Fibroblast of pulmonary artery (primary cell): ENCODE measurements at regions not wholly inside any gene's neighbourhood (a gene's known extent, or its start where the extent isn't known, plus 50 kb on each side); places are given as distances from the start of the nearest gene placed in this dataset.

ENCODE experiments used
- DNase-seq: peaks from one replicate; pipeline ENCODE4 v3.0.0-alpha.2; 2010; ENCODE audit warnings: low read depth
- H3K4me3 ChIP-seq: replicated peaks from 2 replicates; pipeline ENCODE4 v1.5.1; 2011; ENCODE audit warnings: low read depth, mild to moderate bottlenecking, control low read depth, low read length, moderate library complexity
- TF ChIP-seq, protein P1 (sequence below): IDR thresholded peaks from 2 replicates; pipeline ENCODE4 v1.5.1; 2011; ENCODE audit warnings: mild to moderate bottlenecking, control low read depth, low read length, inconsistent platforms; ENCODE audit errors: missing control alignments

DNA sequence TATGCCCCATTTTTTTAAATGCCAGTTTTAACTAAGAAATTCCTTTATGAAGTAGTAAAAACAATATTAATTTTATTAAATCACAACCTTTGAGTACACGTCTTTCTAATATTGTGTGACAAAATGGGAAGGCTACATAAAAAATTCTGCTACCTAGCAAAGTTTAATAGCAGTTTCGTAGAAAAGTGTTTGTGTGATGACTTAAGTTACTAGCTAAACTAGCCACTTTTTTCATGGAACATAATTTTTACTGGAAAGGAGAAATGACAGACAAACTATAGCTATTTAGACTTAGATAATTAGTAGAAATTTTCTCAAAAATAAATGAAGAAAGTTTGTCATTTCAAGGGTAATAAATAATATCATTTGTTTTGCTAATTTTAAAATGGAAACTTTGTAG, 153.1 kb downstream of the GPAM start:
- TF ChIP-seq, protein P1, sequence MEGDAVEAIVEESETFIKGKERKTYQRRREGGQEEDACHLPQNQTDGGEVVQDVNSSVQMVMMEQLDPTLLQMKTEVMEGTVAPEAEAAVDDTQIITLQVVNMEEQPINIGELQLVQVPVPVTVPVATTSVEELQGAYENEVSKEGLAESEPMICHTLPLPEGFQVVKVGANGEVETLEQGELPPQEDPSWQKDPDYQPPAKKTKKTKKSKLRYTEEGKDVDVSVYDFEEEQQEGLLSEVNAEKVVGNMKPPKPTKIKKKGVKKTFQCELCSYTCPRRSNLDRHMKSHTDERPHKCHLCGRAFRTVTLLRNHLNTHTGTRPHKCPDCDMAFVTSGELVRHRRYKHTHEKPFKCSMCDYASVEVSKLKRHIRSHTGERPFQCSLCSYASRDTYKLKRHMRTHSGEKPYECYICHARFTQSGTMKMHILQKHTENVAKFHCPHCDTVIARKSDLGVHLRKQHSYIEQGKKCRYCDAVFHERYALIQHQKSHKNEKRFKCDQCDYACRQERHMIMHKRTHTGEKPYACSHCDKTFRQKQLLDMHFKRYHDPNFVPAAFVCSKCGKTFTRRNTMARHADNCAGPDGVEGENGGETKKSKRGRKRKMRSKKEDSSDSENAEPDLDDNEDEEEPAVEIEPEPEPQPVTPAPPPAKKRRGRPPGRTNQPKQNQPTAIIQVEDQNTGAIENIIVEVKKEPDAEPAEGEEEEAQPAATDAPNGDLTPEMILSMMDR = no peak

DNA sequence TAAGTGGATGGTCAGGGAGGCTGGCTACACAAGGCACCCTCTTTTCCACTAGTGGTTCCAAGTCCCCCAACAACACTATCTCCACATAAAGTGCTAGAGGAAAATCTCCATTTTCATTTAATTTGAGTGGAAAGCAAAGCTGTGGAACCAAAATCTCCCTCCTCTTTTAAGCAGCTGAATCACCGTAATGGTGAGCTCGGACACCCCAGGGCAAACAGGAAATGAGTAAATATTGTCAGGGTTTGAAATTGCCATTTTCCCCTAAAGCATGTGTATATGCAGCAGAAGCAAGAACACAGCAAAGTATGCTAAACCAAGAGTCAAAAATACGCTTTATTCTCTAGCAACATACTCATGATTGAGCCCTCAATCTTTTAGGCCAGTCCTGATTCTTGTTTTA, 143.7 kb downstream of the GPAM start:
- TF ChIP-seq, protein P1 = no peak
- DNase-seq = no peak
- H3K4me3 ChIP-seq = no peak overlapping the region

More for the DNA sequence above, 153.1 kb downstream of the GPAM start:
- H3K4me3 ChIP-seq = no peak overlapping the region
- no peak for DNase-seq

DNA sequence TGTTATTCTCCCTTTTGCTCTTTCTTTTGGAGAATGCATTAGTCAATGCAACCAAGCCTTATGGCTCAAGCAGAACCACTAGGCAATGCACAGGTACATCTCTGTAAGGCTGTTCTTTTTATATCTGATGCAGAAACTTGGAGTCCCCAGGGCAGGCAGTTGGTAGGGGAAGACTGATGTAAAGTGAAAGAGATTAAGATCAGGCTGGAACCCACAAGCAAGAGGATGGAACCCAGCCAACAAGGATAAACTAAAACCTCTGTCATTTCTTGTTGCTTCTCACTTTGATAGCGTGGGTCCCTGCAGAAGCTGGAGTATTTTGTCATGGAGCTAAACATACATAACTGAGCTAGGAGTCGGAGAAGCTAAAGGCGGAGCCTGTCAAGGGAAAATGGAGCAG, 142.9 kb downstream of the GPAM start:
- TF ChIP-seq, protein P1 = no peak
- DNase-seq = no peak
- no peak overlapping the region for H3K4me3 ChIP-seq

DNA sequence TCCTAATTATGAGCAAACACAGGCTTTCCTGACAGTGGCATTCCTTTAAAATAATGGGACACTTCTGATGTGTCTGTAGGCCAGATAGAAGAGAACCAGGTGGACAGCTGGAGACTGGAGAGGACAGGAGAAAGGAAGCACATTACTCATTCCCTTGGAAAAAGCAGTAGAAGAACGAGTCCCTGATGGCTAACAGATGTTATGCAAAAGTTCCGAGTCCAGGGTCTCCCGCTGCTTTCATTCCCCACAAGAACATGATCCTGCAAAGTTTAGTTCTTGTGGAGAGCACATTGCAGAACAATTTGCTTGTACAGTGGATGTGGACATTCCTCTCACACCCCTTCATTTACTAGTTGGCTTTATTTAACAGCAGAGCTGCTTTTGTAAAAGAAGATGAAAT, 137.6 kb downstream of the GPAM start:
- no peak for DNase-seq
- TF ChIP-seq, protein P1 = no peak

DNA sequence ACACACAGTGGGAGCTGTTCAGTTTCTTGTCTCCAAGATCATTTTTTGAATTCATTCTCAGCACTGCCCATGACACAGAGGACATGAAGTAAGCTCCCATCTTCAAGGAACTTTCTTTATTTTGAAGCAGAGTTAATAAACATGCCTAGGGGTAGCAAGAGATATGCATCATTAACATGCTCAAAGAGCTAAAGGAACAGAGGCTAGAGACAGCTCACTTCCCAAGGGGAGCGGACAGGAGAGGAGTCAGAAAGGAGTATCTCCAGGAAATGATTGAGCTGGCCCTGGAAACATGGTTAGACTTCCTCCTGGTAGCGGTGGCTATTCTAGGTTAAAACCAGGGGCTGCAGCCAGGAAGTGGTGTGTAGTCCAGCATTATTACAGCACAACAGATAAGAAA, 135.9 kb downstream of the GPAM start:
- DNase-seq = no peak
- TF ChIP-seq, protein P1 = no peak
- no peak overlapping the region for H3K4me3 ChIP-seq

More for the DNA sequence above, 137.6 kb downstream of the GPAM start:
- H3K4me3 ChIP-seq = no peak overlapping the region

DNA sequence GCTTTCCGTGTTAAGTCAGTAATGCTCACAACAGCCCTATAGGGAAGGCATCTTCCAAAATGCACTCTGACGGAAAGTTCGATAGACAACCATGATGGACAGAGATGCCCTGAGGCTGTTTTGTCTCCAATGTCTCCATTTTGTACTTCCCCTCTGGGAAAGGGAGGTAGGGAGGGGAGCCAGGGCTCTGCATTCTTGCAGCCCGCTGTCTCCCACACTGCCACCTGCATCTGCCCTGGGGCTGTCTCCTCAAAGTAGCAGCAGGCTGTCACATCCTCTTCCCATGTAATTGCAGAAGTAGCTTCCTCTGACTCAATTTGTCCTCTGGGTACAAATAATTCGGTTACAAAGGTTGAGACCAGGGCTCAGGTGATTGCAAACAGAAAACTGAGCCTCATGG, 131.4 kb downstream of the GPAM start:
- TF ChIP-seq, protein P1 = no peak
- no peak overlapping the region for H3K4me3 ChIP-seq
- no peak for DNase-seq

DNA sequence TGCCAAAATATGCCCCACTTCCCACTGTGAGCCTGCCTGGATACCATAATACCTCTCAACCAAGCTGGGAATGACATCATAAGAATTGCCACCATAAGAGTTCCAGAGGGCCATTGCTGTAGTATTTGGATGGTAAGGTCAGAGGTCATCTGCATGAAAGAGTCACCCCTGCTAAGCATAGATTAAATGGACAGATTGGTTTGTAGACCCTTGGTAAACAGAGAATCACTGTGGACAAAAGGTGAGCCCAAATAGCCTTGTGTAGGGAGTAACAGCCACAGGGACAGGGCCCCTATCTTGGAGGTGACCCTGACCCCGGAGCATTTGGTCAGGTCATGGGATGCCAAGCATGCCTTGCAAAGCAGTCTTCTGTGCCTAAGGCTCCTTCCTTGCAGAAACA, 129.7 kb downstream of the GPAM start:
- DNase-seq = no peak
- H3K4me3 ChIP-seq = no peak overlapping the region
- TF ChIP-seq, protein P1 = no peak
